Mesothelial cell of epicardium (in vitro differentiated cells): ENCODE measurements at regions not wholly inside any gene's neighbourhood (a gene's known extent, or its start where the extent isn't known, plus 50 kb on each side); places are given as distances from the start of the nearest gene placed in this dataset.

Source experiments
- DNase-seq, 2 experiments: peaks; one replicate each; pipeline ENCODE4 v3.0.0; 2021; ENCODE audit warnings: low spot score in 2 of 2; ENCODE audit not compliant: unreplicated experiment in 2 of 2
- H3K27ac Mint-ChIP-seq: 2 replicates; pipeline ENCODE4 v1.8.0; 2021; ENCODE audit warnings: mixed read lengths
- H3K27me3 Mint-ChIP-seq: 2 replicates; pipeline ENCODE4 v1.8.0; 2021; ENCODE audit warnings: low read depth, mixed read lengths
- H3K36me3 Mint-ChIP-seq: 2 replicates; pipeline ENCODE4 v1.8.0; 2021; ENCODE audit warnings: mixed read lengths
- H3K4me1 Mint-ChIP-seq: 2 replicates; pipeline ENCODE4 v1.8.0; 2021; ENCODE audit warnings: mixed read lengths
- H3K4me3 Mint-ChIP-seq: 2 replicates; pipeline ENCODE4 v1.8.0; 2021; ENCODE audit warnings: mild to moderate bottlenecking, moderate library complexity, mixed read lengths
- H3K9me3 Mint-ChIP-seq: 2 replicates; pipeline ENCODE4 v1.8.0; 2021; ENCODE audit warnings: mixed read lengths
- TF ChIP-seq, protein P1 (sequence below): fragments of 200-600 bp; sonication (generic); IDR thresholded peaks from one replicate; pipeline ENCODE4 v1.5.0; 2021; ENCODE audit warnings: antibody characterized with exemption; ENCODE audit not compliant: unreplicated experiment

DNA sequence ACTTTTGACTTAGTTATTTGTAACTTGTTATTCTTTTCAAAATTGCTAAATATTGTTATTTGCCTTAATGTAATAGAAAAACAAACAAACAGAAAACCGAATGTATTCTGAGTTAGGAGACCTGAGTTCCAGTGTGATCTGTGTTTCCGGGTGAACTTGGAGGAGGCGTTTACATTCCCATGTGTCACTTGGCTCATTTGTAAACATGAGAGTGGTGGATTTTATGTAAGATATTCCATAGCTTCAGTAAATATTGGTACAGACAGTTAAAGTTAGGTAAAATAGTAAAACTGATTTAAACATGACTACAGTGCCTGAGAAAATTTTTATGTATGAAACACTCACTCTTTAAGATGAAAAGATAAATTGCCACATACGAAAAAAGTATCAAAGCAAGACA, 287.3 kb upstream of the POU1F1 start:
- H3K27me3 Mint-ChIP-seq = no peaks in the 10 kb centered on the region
- H3K4me3 Mint-ChIP-seq = no peak overlapping the region
- DNase-seq = no peak
- no peaks in the 10 kb centered on the region for H3K4me1 Mint-ChIP-seq
- no peaks in the 10 kb centered on the region for H3K36me3 Mint-ChIP-seq
- no peaks in the 10 kb centered on the region for H3K9me3 Mint-ChIP-seq
- no peak overlapping the region for H3K27ac Mint-ChIP-seq
- TF ChIP-seq, protein P1, sequence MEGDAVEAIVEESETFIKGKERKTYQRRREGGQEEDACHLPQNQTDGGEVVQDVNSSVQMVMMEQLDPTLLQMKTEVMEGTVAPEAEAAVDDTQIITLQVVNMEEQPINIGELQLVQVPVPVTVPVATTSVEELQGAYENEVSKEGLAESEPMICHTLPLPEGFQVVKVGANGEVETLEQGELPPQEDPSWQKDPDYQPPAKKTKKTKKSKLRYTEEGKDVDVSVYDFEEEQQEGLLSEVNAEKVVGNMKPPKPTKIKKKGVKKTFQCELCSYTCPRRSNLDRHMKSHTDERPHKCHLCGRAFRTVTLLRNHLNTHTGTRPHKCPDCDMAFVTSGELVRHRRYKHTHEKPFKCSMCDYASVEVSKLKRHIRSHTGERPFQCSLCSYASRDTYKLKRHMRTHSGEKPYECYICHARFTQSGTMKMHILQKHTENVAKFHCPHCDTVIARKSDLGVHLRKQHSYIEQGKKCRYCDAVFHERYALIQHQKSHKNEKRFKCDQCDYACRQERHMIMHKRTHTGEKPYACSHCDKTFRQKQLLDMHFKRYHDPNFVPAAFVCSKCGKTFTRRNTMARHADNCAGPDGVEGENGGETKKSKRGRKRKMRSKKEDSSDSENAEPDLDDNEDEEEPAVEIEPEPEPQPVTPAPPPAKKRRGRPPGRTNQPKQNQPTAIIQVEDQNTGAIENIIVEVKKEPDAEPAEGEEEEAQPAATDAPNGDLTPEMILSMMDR = no peak

DNA sequence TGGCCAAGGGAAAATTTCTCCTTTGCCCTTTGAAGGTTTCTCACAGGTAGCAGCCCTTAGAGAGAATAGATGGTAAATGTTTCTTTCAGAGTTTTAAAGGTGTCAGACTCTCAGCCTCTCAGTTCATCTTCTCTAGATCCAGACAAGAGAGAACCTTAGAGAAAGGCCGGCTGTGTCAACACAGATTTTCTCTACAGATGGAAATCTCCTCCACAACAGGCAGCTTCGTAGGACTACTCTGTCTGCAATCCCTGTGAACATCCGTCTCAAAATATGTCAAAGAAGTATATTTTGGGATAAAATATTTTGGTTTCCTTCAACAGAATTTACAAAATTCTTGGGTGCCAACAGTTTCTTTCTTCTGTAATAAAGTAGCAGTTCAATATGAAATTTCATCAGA, 282.1 kb upstream of the POU1F1 start:
- Mint-ChIP-seq H3K27me3 (no peaks in the 10 kb centered on the region), H3K27ac (no peak overlapping the region), H3K4me1 (no peaks in the 10 kb centered on the region), H3K36me3 (no peaks in the 10 kb centered on the region), H3K9me3 (no peaks in the 10 kb centered on the region), H3K4me3 (no peak overlapping the region)
- no peak for DNase-seq
- TF ChIP-seq, protein P1 = no peak

GRCh38 chr3:87555290-87555689, 278.9 kb upstream of the POU1F1 start:
- Mint-ChIP-seq H3K9me3 (no peaks in the 10 kb centered on the region), H3K36me3 (no peaks in the 10 kb centered on the region), H3K27me3 (no peaks in the 10 kb centered on the region), H3K27ac (no peak overlapping the region), H3K4me3 (no peak overlapping the region), H3K4me1 (no peaks in the 10 kb centered on the region)
- TF ChIP-seq, protein P1 = no peak
- no peak for DNase-seq

GRCh38 chr3:87553058-87553457, 276.7 kb upstream of the POU1F1 start:
- Mint-ChIP-seq H3K27me3 (no peaks in the 10 kb centered on the region), H3K36me3 (no peaks in the 10 kb centered on the region), H3K27ac (no peak overlapping the region), H3K4me1 (no peaks in the 10 kb centered on the region), H3K4me3 (no peak overlapping the region), H3K9me3 (no peaks in the 10 kb centered on the region)
- DNase-seq = no peak
- TF ChIP-seq, protein P1 = no peak

- Mint-ChIP-seq H3K36me3 (no peaks in the 10 kb centered on the region), H3K4me3 (no peak overlapping the region), H3K9me3 (no peaks in the 10 kb centered on the region)
These were observed 274.5 kb upstream of the POU1F1 start for GRCh38 chr3:87550892-87551291.

More at GRCh38 chr3:87550892-87551291, 274.5 kb upstream of the POU1F1 start:
- H3K27ac Mint-ChIP-seq = no peak overlapping the region
- H3K4me1 Mint-ChIP-seq = no peaks in the 10 kb centered on the region
- TF ChIP-seq, protein P1 = no peak
- DNase-seq = no peak
- H3K27me3 Mint-ChIP-seq = no peaks in the 10 kb centered on the region
